ENCODE measurements at regions not wholly inside any gene's neighbourhood (a gene's known extent, or its start where the extent isn't known, plus 50 kb on each side); places are given as distances from the start of the nearest gene placed in this dataset.

DNA sequence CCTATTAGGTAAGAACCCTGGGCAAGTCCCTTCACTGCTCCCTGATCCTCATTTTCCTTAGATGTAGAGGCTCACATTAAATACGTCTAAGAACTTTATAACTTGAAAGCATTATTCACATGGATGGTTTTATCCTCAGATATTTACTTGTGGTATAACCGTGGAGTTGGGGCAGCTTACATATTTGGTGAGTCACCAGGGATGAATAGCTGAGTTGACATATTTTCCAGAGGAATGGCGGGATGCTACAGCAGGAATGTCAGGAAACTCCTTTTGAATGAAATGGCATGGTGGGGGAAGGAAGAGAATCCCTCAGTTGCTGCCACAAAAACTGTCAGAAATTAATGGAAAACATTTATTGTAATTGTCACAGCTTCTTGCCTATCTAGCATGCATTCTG, 165.3 kb upstream of the RPS6KA3 start:
- DNase-seq (ENCODE audit: low read depth in 2 of 2) = no peak

- DNase-seq (ENCODE audit: low read depth in 2 of 2) = no peak
These were observed 164.8 kb upstream of the RPS6KA3 start for GRCh38 chrX:20431486-20431885.

- DNase-seq (ENCODE audit: low read depth in 2 of 2) = no peak
These were observed 160.6 kb upstream of the RPS6KA3 start for GRCh38 chrX:20427173-20427770.

DNA sequence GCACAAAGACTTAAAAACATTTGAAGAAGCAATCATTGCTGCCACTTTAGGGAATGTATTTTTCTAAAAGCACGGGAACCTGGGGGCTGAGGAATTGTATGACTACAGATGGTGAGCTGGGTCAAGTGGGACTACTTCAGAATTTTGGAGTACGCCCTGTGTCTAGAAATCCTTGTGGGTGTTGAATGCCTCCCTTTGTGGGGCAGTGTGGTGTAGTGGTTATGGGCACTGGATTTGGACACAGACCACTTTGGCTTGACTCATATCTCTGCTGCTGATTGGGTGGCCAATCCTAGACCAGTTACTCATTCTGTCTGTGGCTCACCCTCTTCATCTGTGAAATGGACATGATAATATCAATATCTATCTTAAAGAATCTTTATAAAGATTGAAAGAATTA, 155.0 kb upstream of the RPS6KA3 start:
- no peak for DNase-seq (ENCODE audit: low read depth in 2 of 2)

DNA sequence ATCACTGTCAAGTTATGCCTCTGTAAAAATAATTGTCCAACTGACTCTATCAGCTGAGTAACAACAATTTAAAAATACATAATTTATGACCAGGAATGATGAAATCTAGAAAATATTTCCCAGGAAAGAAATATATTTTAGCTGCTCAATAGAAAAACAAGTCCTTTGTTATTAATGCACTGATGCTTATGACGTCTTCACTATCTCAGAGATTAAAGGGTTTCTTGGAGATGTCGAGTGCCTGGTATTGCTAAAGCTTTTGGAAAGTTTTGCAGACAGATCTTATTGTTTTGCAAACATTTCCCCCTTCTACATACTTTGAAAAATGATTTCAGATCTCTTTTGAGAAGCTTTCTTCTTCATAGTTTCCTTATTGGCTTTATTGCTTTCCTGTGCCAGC, 154.6 kb upstream of the RPS6KA3 start:
- no peak for DNase-seq (ENCODE audit: low read depth in 2 of 2)

DNA sequence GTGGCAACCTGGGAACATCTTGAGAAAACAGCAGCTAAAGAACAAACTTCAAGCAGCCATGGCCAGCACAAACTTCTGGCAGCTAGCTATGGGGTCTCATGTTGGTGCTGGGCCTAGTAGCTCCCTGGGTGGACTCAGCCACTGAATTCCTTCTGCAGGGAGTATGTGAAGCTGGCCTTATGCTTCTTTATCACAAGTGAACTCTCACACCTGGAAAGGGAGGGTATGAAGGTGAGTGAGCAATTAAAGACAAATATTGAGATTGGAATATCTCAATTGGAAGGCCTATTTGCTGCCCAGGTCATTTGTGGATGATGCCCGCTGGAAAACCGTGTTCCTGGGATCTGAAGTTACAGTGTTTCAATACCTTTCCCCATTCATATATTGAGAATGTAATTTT, 153.3 kb upstream of the RPS6KA3 start:
- DNase-seq (ENCODE audit: low read depth in 2 of 2) = no peak

- DNase-seq (ENCODE audit: low read depth in 2 of 2) = no peak
These were observed 151.9 kb upstream of the RPS6KA3 start for GRCh38 chrX:20418379-20419150.

GRCh38 chrX:20414762-20415445, 148.2 kb upstream of the RPS6KA3 start:
- DNase-seq (ENCODE audit: low read depth in 2 of 2) = no peak

GRCh38 chrX:20414066-20414465, 147.4 kb upstream of the RPS6KA3 start:
- DNase-seq (ENCODE audit: low read depth in 2 of 2) = no peak

- DNase-seq (ENCODE audit: low read depth in 2 of 2) = no peak
These were observed 146.3 kb upstream of the RPS6KA3 start for GRCh38 chrX:20412871-20413486.

GRCh38 chrX:20410540-20410939, 143.8 kb upstream of the RPS6KA3 start:
- DNase-seq (ENCODE audit: low read depth in 2 of 2) = no peak

DNA sequence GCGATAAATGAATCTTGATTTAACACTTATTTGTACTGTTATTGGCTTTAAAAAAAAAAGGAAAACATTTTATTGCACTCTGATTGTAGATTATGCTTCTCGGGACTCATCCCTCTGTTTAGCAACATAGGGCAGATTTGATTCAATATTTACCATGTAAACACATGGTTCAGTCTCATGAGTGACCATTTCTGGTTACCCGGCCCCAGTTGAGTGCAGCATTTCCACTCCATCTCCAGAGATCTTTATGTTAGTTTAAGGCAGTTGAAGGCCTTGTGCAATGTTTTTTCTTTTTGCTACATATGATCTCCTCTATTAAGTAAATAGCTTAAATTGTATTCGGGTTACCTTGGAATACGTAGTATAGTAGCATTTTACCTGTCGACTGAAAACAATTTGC, 143.3 kb upstream of the RPS6KA3 start:
- no peak for DNase-seq (ENCODE audit: low read depth in 2 of 2)

GRCh38 chrX:20402956-20403355, 136.2 kb upstream of the RPS6KA3 start:
- DNase-seq (ENCODE audit: low read depth in 2 of 2) = no peak

DNA sequence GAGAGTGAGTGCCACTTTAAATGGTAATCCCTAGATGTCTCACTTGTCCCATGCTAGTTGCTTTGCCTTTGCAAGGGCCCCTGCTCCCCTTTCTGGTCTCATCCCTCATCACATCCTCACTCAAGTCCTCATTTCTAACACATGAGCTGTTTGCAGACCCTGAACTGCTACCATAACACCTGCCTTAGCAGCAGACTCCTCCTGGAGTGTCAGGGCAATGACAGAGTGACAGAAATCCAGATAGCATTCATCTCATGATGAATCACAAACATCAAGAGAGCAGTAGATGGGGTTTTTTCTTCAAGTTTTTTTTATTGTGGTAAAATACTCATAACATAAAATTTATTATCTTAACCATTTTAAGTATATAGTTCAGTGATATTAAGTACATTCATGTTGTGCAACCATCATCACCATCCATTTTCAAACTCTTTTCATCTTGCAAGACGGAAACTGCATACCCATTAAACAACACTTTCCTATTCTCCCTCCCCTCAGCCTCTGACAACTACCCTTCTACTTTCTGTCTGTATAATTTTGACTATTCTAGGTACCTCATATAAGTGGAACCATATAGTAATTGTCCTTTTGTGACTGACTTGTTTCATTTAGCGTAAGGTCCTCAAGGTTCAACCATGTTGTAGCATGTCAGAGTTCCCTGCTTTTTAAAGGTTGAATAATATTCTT, 133.2 kb upstream of the RPS6KA3 start:
- DNase-seq (ENCODE audit: low read depth in 2 of 2) = no peak

DNA sequence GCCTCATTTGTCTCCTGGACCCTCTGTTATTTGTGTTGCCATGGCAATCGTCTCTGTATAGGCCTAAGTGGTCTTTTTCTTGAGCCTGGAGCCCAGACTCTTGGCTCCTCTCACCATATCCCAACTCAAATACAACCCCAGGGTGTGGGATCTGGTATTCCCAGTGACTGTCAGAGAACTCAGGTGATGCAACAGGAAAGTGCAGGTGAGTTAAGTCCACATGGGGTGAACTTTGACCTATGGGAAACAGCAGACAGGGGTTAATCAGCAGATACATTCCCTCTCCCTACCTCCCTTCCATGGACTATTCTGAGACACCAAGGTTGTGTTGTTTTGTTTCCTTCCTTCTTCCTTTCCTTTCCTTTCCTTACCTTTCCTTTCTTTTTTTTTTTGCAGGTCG, 130.9 kb upstream of the RPS6KA3 start:
- DNase-seq (ENCODE audit: low read depth in 2 of 2) = no peak

DNA sequence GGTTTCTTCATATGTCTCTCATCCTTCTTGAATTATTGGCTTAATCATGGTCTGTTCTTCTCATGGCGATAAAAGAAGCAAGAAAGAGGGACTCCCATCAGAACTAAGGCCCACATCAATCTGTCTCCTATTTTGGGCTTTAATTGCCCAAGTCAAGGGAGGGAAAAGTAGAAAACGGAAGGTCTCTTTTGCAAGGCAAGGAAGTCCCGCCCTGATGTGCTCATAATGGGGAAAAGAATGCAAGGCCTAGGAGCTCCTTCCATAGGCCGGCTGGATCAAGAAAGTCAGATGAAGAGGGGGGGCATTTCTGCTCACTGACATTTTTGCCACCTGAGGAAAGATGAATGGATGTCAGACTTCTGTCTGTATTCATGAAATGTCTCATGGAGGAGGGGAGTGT, 127.7 kb upstream of the RPS6KA3 start:
- DNase-seq (ENCODE audit: low read depth in 2 of 2) = no peak

- DNase-seq (ENCODE audit: low read depth in 2 of 2) = no peak
These were observed 127.2 kb upstream of the RPS6KA3 start for GRCh38 chrX:20393944-20394343.

- DNase-seq (ENCODE audit: low read depth in 2 of 2) = no peak
These were observed 121.9 kb upstream of the RPS6KA3 start for GRCh38 chrX:20388594-20388993.

GRCh38 chrX:20383477-20383876, 116.8 kb upstream of the RPS6KA3 start:
- DNase-seq (ENCODE audit: low read depth in 2 of 2) = no peak

GRCh38 chrX:20382518-20383297, 116.0 kb upstream of the RPS6KA3 start:
- no peak for DNase-seq (ENCODE audit: low read depth in 2 of 2)

DNA sequence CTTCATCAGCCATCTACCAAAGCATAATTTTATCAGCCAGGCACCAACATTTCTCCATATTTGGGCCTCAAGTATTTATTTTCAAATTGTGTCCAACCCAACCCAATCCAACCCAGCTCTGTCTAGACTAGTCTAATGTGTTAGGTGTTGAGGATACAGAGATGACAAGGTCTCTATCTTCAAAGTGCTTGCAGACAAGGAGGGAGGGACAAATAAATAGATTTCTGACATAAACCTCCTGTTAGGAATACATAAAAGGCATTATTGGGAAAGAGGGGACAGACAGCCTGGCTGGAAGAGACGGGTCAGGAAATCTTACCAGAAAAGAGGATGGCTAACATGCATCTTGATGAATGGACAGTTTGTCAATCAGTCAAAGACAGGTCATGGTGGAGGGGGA, 115.4 kb upstream of the RPS6KA3 start:
- DNase-seq (ENCODE audit: low read depth in 2 of 2) = no peak
